ENCODE measurements at regions not wholly inside any gene's neighbourhood (a gene's known extent, or its start where the extent isn't known, plus 50 kb on each side); places are given as distances from the start of the nearest gene placed in this dataset.

- TF ChIP-seq CTCF (IDR thresholded peaks at IDR 0.05) (no peak), POLR2A (IDR thresholded peaks at IDR 0.05) (no peak)
Observed at GRCh38 chr5:67518227-67518626, 321.6 kb upstream of the CD180 start.

Measured in uterus (tissue), 2 donors.